IMR-90 (cell line): ENCODE measurements at regions not wholly inside any gene's neighbourhood (a gene's known extent, or its start where the extent isn't known, plus 50 kb on each side); places are given as distances from the start of the nearest gene placed in this dataset.

Experiments used
- ATAC-seq: fragments of 200-7000 bp; cut with Tn5 transposase; 2 replicates; pipeline ENCODE4 v1.9.1; 2020; ENCODE audit warnings: low read depth, mild to moderate bottlenecking, moderate library complexity
- BruUV-seq: library from RNA; stranded (reverse); fragments of 400-500 nt; replicated peaks from 2 replicates; lab custom pipeline; 2021; lab: Mats Ljungman, UMichigan
- CTCF ChIA-PET: fragments of 300-600 bp; formaldehyde crosslinking; extraction: SDS; loops from one replicate; lab custom pipeline; 2021; ENCODE audit warnings: antibody characterized with exemption; lab: Yijun Ruan, JAX
- POLR2A ChIA-PET: fragments of 300-600 bp; sonication (Branson Sonifier 250); formaldehyde crosslinking; loops from one replicate; lab custom pipeline; 2022; ENCODE audit warnings: antibody characterized with exemption; ENCODE audit not compliant: unreplicated experiment; lab: Charles Lee
- DNase-seq: peaks from one replicate; pipeline ENCODE4 v3.0.0; 2013
- H2AFZ ChIP-seq: replicated peaks from 2 replicates; pipeline ENCODE3; 2013; ENCODE audit warnings: low read length, mild to moderate bottlenecking; ENCODE audit not compliant: poor library complexity
- H2AK5ac ChIP-seq: 2 replicates; pipeline ENCODE4 v1.6.1; 2013; ENCODE audit warnings: low read depth, low read length, inconsistent platforms
- H2AK9ac ChIP-seq: replicated peaks from 2 replicates; pipeline ENCODE3; 2013; ENCODE audit warnings: mild to moderate bottlenecking, low read depth, low read length, moderate library complexity; ENCODE audit not compliant: poor library complexity
- H2BK120ac ChIP-seq: 2 replicates; pipeline ENCODE4 v1.6.1; 2013; ENCODE audit warnings: low read depth, low read length, inconsistent platforms
- H2BK15ac ChIP-seq: 3 replicates; pipeline ENCODE4 v1.6.1; 2013; ENCODE audit warnings: low read depth, low read length, inconsistent platforms
- H2BK20ac ChIP-seq: 2 replicates; pipeline ENCODE4 v1.6.1; 2013; ENCODE audit warnings: low read depth, mild to moderate bottlenecking, inconsistent platforms, low read length, moderate library complexity
- H2BK5ac ChIP-seq: 2 replicates; pipeline ENCODE4 v1.6.1; 2013; ENCODE audit warnings: mild to moderate bottlenecking, low read depth, low read length, inconsistent platforms; ENCODE audit not compliant: poor library complexity, severe bottlenecking
- H3K14ac ChIP-seq: replicated peaks from 2 replicates; pipeline ENCODE4 v1.6.1; 2013; ENCODE audit warnings: low read depth, low read length, inconsistent platforms
- H3K18ac ChIP-seq: 2 replicates; pipeline ENCODE4 v1.6.1; 2013; ENCODE audit warnings: low read depth, low read length, control low read depth
- H3K23ac ChIP-seq: 2 replicates; pipeline ENCODE4 v1.6.1; 2013; ENCODE audit warnings: low read depth, low read length, inconsistent platforms
- H3K27ac ChIP-seq: 2 replicates; pipeline ENCODE4 v1.5.1; 2013; ENCODE audit warnings: mild to moderate bottlenecking, control low read depth, low read length; ENCODE audit not compliant: insufficient read depth
- H3K27me3 ChIP-seq: 2 replicates; pipeline ENCODE4 v1.6.1; 2013; ENCODE audit warnings: low read length; ENCODE audit not compliant: control insufficient read depth, insufficient read depth
- H3K36me3 ChIP-seq: 2 replicates; pipeline ENCODE4 v1.6.1; 2013; ENCODE audit warnings: low read length, mixed read lengths; ENCODE audit not compliant: control insufficient read depth, insufficient read depth
- H3K4ac ChIP-seq: 2 replicates; pipeline ENCODE4 v1.6.1; 2013; ENCODE audit warnings: low read depth, low read length, inconsistent platforms
- H3K4me1 ChIP-seq: 2 replicates; pipeline ENCODE4 v1.6.1; 2013; ENCODE audit warnings: low read length, mixed read lengths; ENCODE audit not compliant: control insufficient read depth, insufficient read depth
- H3K4me2 ChIP-seq: 2 replicates; pipeline ENCODE4 v1.6.1; 2013; ENCODE audit warnings: low read depth, mild to moderate bottlenecking, control low read depth, low read length, moderate library complexity
- H3K4me3 ChIP-seq: 2 replicates; pipeline ENCODE4 v1.5.1; 2013; ENCODE audit warnings: low read depth, mild to moderate bottlenecking, control low read depth, low read length, moderate library complexity; ENCODE audit not compliant: insufficient read depth
- H3K56ac ChIP-seq: 2 replicates; pipeline ENCODE4 v1.6.1; 2013; ENCODE audit warnings: low read length, inconsistent platforms; ENCODE audit not compliant: insufficient read depth; ENCODE audit errors: extremely low read depth
- H3K79me1 ChIP-seq, 2 experiments: 2 replicates each; pipeline ENCODE4 v1.6.1; 2013; ENCODE audit warnings: low read length in 2 of 2, inconsistent platforms in 1 of 2, low read depth in 1 of 2
- H3K9ac ChIP-seq: 2 replicates; pipeline ENCODE4 v1.6.1; 2013; ENCODE audit warnings: low read depth, low read length, control low read depth
- H3K9me1 ChIP-seq: 2 replicates; pipeline ENCODE4 v1.6.1; 2013; ENCODE audit warnings: low read length, inconsistent platforms; ENCODE audit not compliant: insufficient read depth
- H3K9me3 ChIP-seq: 2 replicates; pipeline ENCODE4 v1.6.1; 2013; ENCODE audit warnings: low read length; ENCODE audit not compliant: control insufficient read depth, insufficient read depth
- H4K20me1 ChIP-seq: 2 replicates; pipeline ENCODE4 v1.6.1; 2013; ENCODE audit warnings: low read length, inconsistent platforms; ENCODE audit not compliant: insufficient read depth
- H4K5ac ChIP-seq: 2 replicates; pipeline ENCODE4 v1.6.1; 2013; ENCODE audit warnings: mild to moderate bottlenecking, low read depth, low read length, control low read depth
- H4K8ac ChIP-seq, 2 experiments: 2 replicates each; pipeline ENCODE4 v1.6.1; 2013; ENCODE audit warnings: low read depth in 2 of 2, low read length in 2 of 2, control low read depth in 1 of 2, inconsistent platforms in 1 of 2
- H4K91ac ChIP-seq: 2 replicates; pipeline ENCODE4 v1.6.1; 2013; ENCODE audit warnings: low read depth, low read length, inconsistent platforms; ENCODE audit not compliant: insufficient read depth
- BHLHE40 ChIP-seq: fragments of 150-350 bp; IDR thresholded peaks from 2 replicates; pipeline ENCODE4 v1.6.1; 2016; ENCODE audit warnings: mild to moderate bottlenecking, low read depth, low read length
- CEBPB ChIP-seq: IDR thresholded peaks from 2 replicates; pipeline ENCODE4 v1.6.1; 2012; ENCODE audit warnings: low read depth, low read length, improper control_type of control experiment
- CHD1 ChIP-seq: IDR thresholded peaks from 2 replicates; pipeline ENCODE4 v1.6.1; 2012; ENCODE audit warnings: low read depth, low read length, improper control_type of control experiment
- CTCF ChIP-seq: conservative IDR thresholded peaks from 2 replicates; pipeline ENCODE4 v1.5.1; 2012; ENCODE audit warnings: mild to moderate bottlenecking, low read depth, low read length, improper control_type of control experiment
- FOS ChIP-seq: fragments of 150-350 bp; IDR thresholded peaks from 2 replicates; pipeline ENCODE4 v1.6.1; 2016; ENCODE audit warnings: low read depth, low read length
- MAFK ChIP-seq: IDR thresholded peaks from 2 replicates; pipeline ENCODE4 v1.6.1; 2012; ENCODE audit warnings: low read depth, low read length, improper control_type of control experiment
- MAZ ChIP-seq: IDR thresholded peaks from 2 replicates; pipeline ENCODE4 v1.6.1; 2012; ENCODE audit warnings: low read depth, mild to moderate bottlenecking, low read length, improper control_type of control experiment, moderate library complexity, borderline replicate concordance
- MXI1 ChIP-seq: IDR thresholded peaks from 2 replicates; pipeline ENCODE4 v1.6.1; 2012; ENCODE audit warnings: low read depth, mild to moderate bottlenecking, low read length, moderate library complexity, borderline replicate concordance
- NFE2L2 ChIP-seq: fragments of 150-350 bp; IDR thresholded peaks from 2 replicates; pipeline ENCODE4 v1.6.1; 2016; ENCODE audit warnings: low read depth, mild to moderate bottlenecking, low read length
- POLR2A ChIP-seq: IDR thresholded peaks from 2 replicates; pipeline ENCODE4 v1.6.1; 2012; ENCODE audit warnings: mild to moderate bottlenecking, low read depth, low read length
- RAD21 ChIP-seq: IDR thresholded peaks from 2 replicates; pipeline ENCODE4 v1.6.1; 2012; ENCODE audit warnings: low read length, improper control_type of control experiment
- RCOR1 ChIP-seq: IDR thresholded peaks from 2 replicates; pipeline ENCODE4 v1.6.1; 2012; ENCODE audit warnings: mild to moderate bottlenecking, low read length, improper control_type of control experiment; ENCODE audit not compliant: insufficient replicate concordance
- RFX5 ChIP-seq: IDR thresholded peaks from 2 replicates; pipeline ENCODE4 v1.8.0; 2012; ENCODE audit warnings: low read depth, mild to moderate bottlenecking, low read length, moderate library complexity
- SMC3 ChIP-seq: fragments of 150-350 bp; IDR thresholded peaks from 2 replicates; pipeline ENCODE4 v1.6.1; 2016; ENCODE audit warnings: low read depth, mild to moderate bottlenecking, antibody characterized with exemption, low read length, moderate library complexity
- dilution Hi-C: fragments of 300-500 bp; cut with HindIII; formaldehyde crosslinking; loops from one replicate; pipeline ENCODE4 v1.14.3; 2018; ENCODE audit warnings: low sequenced_read_pairs; ENCODE audit not compliant: unreplicated experiment
- in situ Hi-C: fragments of 300-500 bp; cut with MboI; formaldehyde crosslinking; loops from 3 replicates; pipeline ENCODE4 v1.14.3; 2019; ENCODE audit warnings: low sequenced_read_pairs, inconsistent platforms, mixed read lengths
- intact Hi-C: fragments of 100-400 bp; cut with micrococcal nuclease; formaldehyde crosslinking; loops from 2 replicates; pipeline ENCODE4 v1.10.0; 2022
- TF ChIP-seq, protein P1 (sequence below): fragments of 150-350 bp; IDR thresholded peaks from 2 replicates; pipeline ENCODE4 v1.6.1; 2017; ENCODE audit warnings: mild to moderate bottlenecking, antibody characterized with exemption, low read length, low read depth
- TF ChIP-seq, protein P2 (sequence below): fragments of 150-350 bp; IDR thresholded peaks from 2 replicates; pipeline ENCODE4 v1.6.1; 2016; ENCODE audit warnings: low read depth, mild to moderate bottlenecking, low read length, moderate library complexity, borderline replicate concordance

DNA sequence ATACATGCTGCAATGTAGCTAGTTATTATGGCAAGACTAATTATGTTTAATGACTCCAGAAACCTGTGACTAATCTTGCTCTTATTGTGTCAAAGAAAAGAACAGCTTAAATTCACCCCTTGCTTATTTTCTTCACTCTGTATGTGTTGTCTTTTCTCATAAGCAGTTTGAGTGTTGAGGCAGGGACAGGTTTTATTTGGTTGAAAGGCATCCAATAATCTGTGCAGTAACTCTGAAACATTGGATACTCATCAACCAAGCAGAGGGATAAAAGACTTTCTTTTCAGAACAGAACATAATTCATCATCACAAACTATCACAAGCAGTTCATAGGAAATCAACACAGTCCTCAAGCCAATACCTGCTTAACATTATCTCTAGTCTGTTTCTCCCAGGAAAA is 797.6 kb upstream of the MBL2 start:
- Histone ChIP-seq H4K91ac (no peak overlapping the region), H3K56ac (no peak overlapping the region), H3K4ac (no peak overlapping the region), H2BK5ac (no peak overlapping the region), H3K23ac (no peak overlapping the region), H3K4me1 (no peaks in the 10 kb centered on the region), H3K14ac (no peak overlapping the region), H2AK5ac (no peak overlapping the region), H3K4me3 (no peak overlapping the region), H2AK9ac (no peak overlapping the region), H3K79me1 (no peaks in the 10 kb centered on the region), H3K27me3 (no peaks in the 10 kb centered on the region), H3K36me3 (no peaks in the 10 kb centered on the region), H2BK120ac (no peak overlapping the region), H3K9me3 (no peaks in the 10 kb centered on the region), H2BK20ac (no peak overlapping the region), H3K4me2 (no peak overlapping the region), H3K9me1 (no peaks in the 10 kb centered on the region), H4K8ac (no peak overlapping the region), H3K18ac (no peak overlapping the region), H2AFZ (no peak overlapping the region), H3K9ac (no peak overlapping the region), H4K5ac (no peak overlapping the region), H2BK15ac (no peak overlapping the region), H3K27ac (no peak overlapping the region), H4K20me1 (no peaks in the 10 kb centered on the region)
- DNase-seq = no peak
- ChIA-PET POLR2A (interaction anchor here (0.6 kb wide), 1 partner anchor 619 kb away, joined by 3 read pairs; no protein-coding TSS in a partner anchor), CTCF (no interaction called here)
- dilution Hi-C loops (no loop called here), intact Hi-C loops (no loop called here), in situ Hi-C loops (no loop called here)
- no peak for ATAC-seq
- TF ChIP-seq CEBPB = no peak
- TF ChIP-seq MAFK = no peak
- no peak for TF ChIP-seq SMC3
- no peak for TF ChIP-seq RCOR1
- TF ChIP-seq, protein P1, sequence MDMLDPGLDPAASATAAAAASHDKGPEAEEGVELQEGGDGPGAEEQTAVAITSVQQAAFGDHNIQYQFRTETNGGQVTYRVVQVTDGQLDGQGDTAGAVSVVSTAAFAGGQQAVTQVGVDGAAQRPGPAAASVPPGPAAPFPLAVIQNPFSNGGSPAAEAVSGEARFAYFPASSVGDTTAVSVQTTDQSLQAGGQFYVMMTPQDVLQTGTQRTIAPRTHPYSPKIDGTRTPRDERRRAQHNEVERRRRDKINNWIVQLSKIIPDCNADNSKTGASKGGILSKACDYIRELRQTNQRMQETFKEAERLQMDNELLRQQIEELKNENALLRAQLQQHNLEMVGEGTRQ = no peak
- TF ChIP-seq FOS = no peak
- TF ChIP-seq MXI1 = no peak
- no peak for TF ChIP-seq MAZ
- TF ChIP-seq POLR2A = no peak
- TF ChIP-seq RAD21 = no peak
- no peak for TF ChIP-seq CTCF
- TF ChIP-seq RFX5 = no peak
- TF ChIP-seq CHD1 = no peak
- TF ChIP-seq NFE2L2 = no peak
- no peak for TF ChIP-seq BHLHE40
- TF ChIP-seq, protein P2, sequence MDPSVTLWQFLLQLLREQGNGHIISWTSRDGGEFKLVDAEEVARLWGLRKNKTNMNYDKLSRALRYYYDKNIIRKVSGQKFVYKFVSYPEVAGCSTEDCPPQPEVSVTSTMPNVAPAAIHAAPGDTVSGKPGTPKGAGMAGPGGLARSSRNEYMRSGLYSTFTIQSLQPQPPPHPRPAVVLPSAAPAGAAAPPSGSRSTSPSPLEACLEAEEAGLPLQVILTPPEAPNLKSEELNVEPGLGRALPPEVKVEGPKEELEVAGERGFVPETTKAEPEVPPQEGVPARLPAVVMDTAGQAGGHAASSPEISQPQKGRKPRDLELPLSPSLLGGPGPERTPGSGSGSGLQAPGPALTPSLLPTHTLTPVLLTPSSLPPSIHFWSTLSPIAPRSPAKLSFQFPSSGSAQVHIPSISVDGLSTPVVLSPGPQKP = no peak
- no TSS peak for BruUV-seq
